HCT116 (cell line): ENCODE measurements at regions not wholly inside any gene's neighbourhood (a gene's known extent, or its start where the extent isn't known, plus 50 kb on each side); places are given as distances from the start of the nearest gene placed in this dataset.
A peak's percentile ranks its signal among the peaks of the same experiment; 100 is the strongest.

Source experiments
- ATAC-seq: fragments of 200-7000 bp; cut with Tn5 transposase; 2 replicates; pipeline ENCODE4 v1.9.1; 2020; ENCODE audit warnings: mild to moderate bottlenecking, moderate library complexity
- BruUV-seq: library from RNA; stranded (reverse); fragments of 400-500 nt; replicated peaks from 2 replicates; lab custom pipeline; 2021; lab: Mats Ljungman, UMichigan
- CTCF ChIA-PET: fragments of 300-600 bp; sonication (Branson Sonifier 250); formaldehyde crosslinking; loops from one replicate; lab custom pipeline; 2021; ENCODE audit warnings: antibody characterized with exemption; lab: Charles Lee
- POLR2A ChIA-PET: fragments of 300-600, 350-600 bp; sonication (Branson Sonifier 250); formaldehyde crosslinking; loops from one replicate; lab custom pipeline; 2021; ENCODE audit warnings: antibody characterized with exemption; lab: Charles Lee
- RAD21 ChIA-PET, 2 experiments: fragments of 300-600 bp; sonication (Branson Sonifier 250); formaldehyde crosslinking; loops; one replicate each; lab custom pipeline; 2023; ENCODE audit warnings: low total read pairs in 2 of 2; ENCODE audit not compliant: uncharacterized antibody in 2 of 2, unreplicated experiment in 2 of 2, low non-redundant PET in 1 of 2; lab: Charles Lee
- DNase-seq: peaks from one replicate; pipeline ENCODE4 v3.0.0-alpha.2; 2010; ENCODE audit warnings: low read depth, low spot score
- H2AFZ ChIP-seq: fragments of 200-600 bp; shearing (Covaris generic), sonication (generic); 2 replicates; pipeline ENCODE4 v1.6.1; 2017; ENCODE audit warnings: low read depth, mixed run types, mixed read lengths, antibody characterized with exemption, low read length; ENCODE audit not compliant: poor library complexity, severe bottlenecking
- H3K27ac ChIP-seq: 2 replicates; pipeline ENCODE4 v1.5.1; 2012; ENCODE audit warnings: low read depth, low read length
- H3K27me3 ChIP-seq: fragments of 200-600 bp; sonication (generic); 2 replicates; pipeline ENCODE4 v1.6.1; 2016; ENCODE audit warnings: mixed run types, low read length, mixed read lengths; ENCODE audit not compliant: insufficient read depth
- H3K36me3 ChIP-seq, 2 experiments: fragments of 200-500 bp in 1 of 2; fragments of 200-600 bp in 1 of 2; sonication (Bioruptor generic) in 1 of 2; sonication (generic) in 1 of 2; 2 replicates each; pipeline versions ENCODE4 v1.5.1 to v1.6.1; 2014 to 2016; ENCODE audit warnings: low read length in 2 of 2, inconsistent platforms in 1 of 2, mixed read lengths in 1 of 2, mixed run types in 1 of 2; ENCODE audit not compliant: insufficient read depth in 2 of 2, control insufficient read depth in 1 of 2
- H3K4me1 ChIP-seq, 2 experiments: fragments of 200-600 bp in 1 of 2; sonication (generic) in 1 of 2; 2 replicates each; pipeline versions ENCODE4 v1.5.1 to v1.6.1; 2012 to 2017; ENCODE audit warnings: low read length in 2 of 2, inconsistent platforms in 1 of 2, mild to moderate bottlenecking in 1 of 2, mixed read lengths in 1 of 2, mixed run types in 1 of 2, moderate library complexity in 1 of 2; ENCODE audit not compliant: insufficient read depth in 2 of 2, control insufficient read depth in 1 of 2
- H3K4me2 ChIP-seq: fragments of 200-600 bp; sonication (generic); 2 replicates; pipeline ENCODE4 v1.6.1; 2017; ENCODE audit warnings: mixed run types, low read length, mixed read lengths
- H3K4me3 ChIP-seq, 2 experiments: fragments of 200-600 bp in 1 of 2; sonication (generic) in 1 of 2; replicated peaks in 1 of 2; 2 replicates each; pipeline ENCODE4 v1.5.1; 2011 to 2016; ENCODE audit warnings: low read length in 2 of 2, control low read depth in 1 of 2, low read depth in 1 of 2, mild to moderate bottlenecking in 1 of 2, mixed read lengths in 1 of 2, mixed run types in 1 of 2
- H3K79me2 ChIP-seq: fragments of 200-600 bp; sonication (generic); 2 replicates; pipeline ENCODE4 v1.6.1; 2017; ENCODE audit warnings: mild to moderate bottlenecking, mixed run types, low read length, moderate library complexity, mixed read lengths; ENCODE audit not compliant: insufficient read depth
- H3K9ac ChIP-seq: fragments of 200-600 bp; sonication (generic); 2 replicates; pipeline ENCODE4 v1.6.1; 2016; ENCODE audit warnings: low read length, mixed read lengths
- H3K9me2 ChIP-seq: fragments of 200-600 bp; sonication (generic), shearing (Covaris generic); 2 replicates; pipeline ENCODE4 v1.6.1; 2017; ENCODE audit warnings: mixed run types, mild to moderate bottlenecking, moderate library complexity; ENCODE audit not compliant: insufficient read depth
- H3K9me3 ChIP-seq, 2 experiments: fragments of 200-500 bp in 1 of 2; fragments of 200-600 bp in 1 of 2; sonication (Bioruptor generic) in 1 of 2; sonication (generic) in 1 of 2; 2 replicates each; pipeline ENCODE4 v1.6.1; 2014 to 2017; ENCODE audit warnings: low read length in 2 of 2, mixed read lengths in 2 of 2, inconsistent platforms in 1 of 2, low read depth in 1 of 2, mild to moderate bottlenecking in 1 of 2, mixed run types in 1 of 2, moderate library complexity in 1 of 2; ENCODE audit not compliant: control insufficient read depth in 1 of 2, insufficient read depth in 1 of 2
- H4K20me1 ChIP-seq: fragments of 200-600 bp; sonication (generic), shearing (Covaris generic); 2 replicates; pipeline ENCODE4 v1.6.1; 2017; ENCODE audit warnings: mixed run types, mild to moderate bottlenecking, moderate library complexity; ENCODE audit not compliant: insufficient read depth
- CTCF ChIP-seq, 3 experiments: fragments of 200-600 bp in 1 of 3; sonication (generic) in 1 of 3; IDR thresholded peaks in 2 of 3; conservative IDR thresholded peaks in 1 of 3; 2 replicates each; pipeline ENCODE4 v1.5.1; 2012 to 2017; ENCODE audit warnings: low read depth in 2 of 3, low read length in 2 of 3, antibody characterized with exemption in 1 of 3, borderline replicate concordance in 1 of 3, control low read depth in 1 of 3, mild to moderate bottlenecking in 1 of 3, mixed read lengths in 1 of 3, mixed run types in 1 of 3, moderate library complexity in 1 of 3; ENCODE audit not compliant: insufficient read depth in 1 of 3
- EGR1 ChIP-seq: IDR thresholded peaks from 2 replicates; pipeline ENCODE4 v1.6.1; 2012; ENCODE audit warnings: low read depth
- ELF1 ChIP-seq: IDR thresholded peaks from 2 replicates; pipeline ENCODE4 v1.6.1; 2012; ENCODE audit warnings: low read depth, borderline replicate concordance
- EZH2phosphoT487 ChIP-seq: fragments of 200-600 bp; IDR thresholded peaks from 2 replicates; pipeline ENCODE4 v1.6.1; 2018; ENCODE audit warnings: antibody characterized with exemption, borderline replicate concordance
- FOSL1 ChIP-seq: IDR thresholded peaks from 2 replicates; pipeline ENCODE4 v1.6.1; 2012; ENCODE audit warnings: low read depth
- JUND ChIP-seq: IDR thresholded peaks from 2 replicates; pipeline ENCODE4 v1.6.1; 2012
- MAX ChIP-seq: IDR thresholded peaks from 2 replicates; pipeline ENCODE4 v1.6.1; 2012
- POLR2AphosphoS5 ChIP-seq: IDR thresholded peaks from 2 replicates; pipeline ENCODE4 v1.6.1; 2011; ENCODE audit warnings: mild to moderate bottlenecking, low read depth, low read length, moderate library complexity
- RAD21 ChIP-seq: IDR thresholded peaks from 2 replicates; pipeline ENCODE4 v1.6.1; 2012; ENCODE audit warnings: low read depth, mild to moderate bottlenecking
- REST ChIP-seq: IDR thresholded peaks from 2 replicates; pipeline ENCODE4 v1.6.1; 2012; ENCODE audit warnings: low read depth
- SIN3A ChIP-seq: IDR thresholded peaks from 2 replicates; pipeline ENCODE4 v1.6.1; 2012; ENCODE audit warnings: low read depth
- TCF7L2 ChIP-seq: IDR thresholded peaks from 2 replicates; pipeline ENCODE4 v1.7.0; 2011; ENCODE audit warnings: borderline replicate concordance, inconsistent platforms; ENCODE audit not compliant: insufficient read depth, insufficient read length; ENCODE audit errors: extremely low read depth
- YY1 ChIP-seq: IDR thresholded peaks from 2 replicates; pipeline ENCODE4 v1.6.1; 2011; ENCODE audit warnings: low read length, low read depth, moderate library complexity, mild to moderate bottlenecking; ENCODE audit not compliant: insufficient replicate concordance; ENCODE audit errors: extremely low read depth
- ZBTB33 ChIP-seq: IDR thresholded peaks from 2 replicates; pipeline ENCODE4 v1.6.1; 2011; ENCODE audit warnings: mild to moderate bottlenecking, low read length, moderate library complexity; ENCODE audit not compliant: insufficient replicate concordance; ENCODE audit errors: extremely low read depth
- ZFX ChIP-seq: fragments of 450-650 bp; IDR thresholded peaks from 2 replicates; pipeline ENCODE4 v1.6.1; 2017
- ZNF274 ChIP-seq: fragments of 200-500 bp; sonication (Bioruptor generic); IDR thresholded peaks from 2 replicates; pipeline ENCODE4 v1.6.1; 2014; ENCODE audit warnings: mild to moderate bottlenecking, low read depth, low read length, inconsistent platforms
- intact Hi-C: fragments of 100-400 bp; cut with micrococcal nuclease; formaldehyde crosslinking; loops from 2 replicates; pipeline ENCODE4 v1.10.0; 2022

- RAD21 ChIA-PET: no interaction called here
- intact Hi-C loops: no loop called here
- H3K4me2 ChIP-seq: no peak overlapping the region
- no peak overlapping the region for H3K4me3 ChIP-seq
- no peak for ATAC-seq
- H3K27ac ChIP-seq: no peak overlapping the region
- TF ChIP-seq ZBTB33 (no peak), RAD21 (no peak), EGR1 (no peak), REST (no peak), YY1 (no peak), MAX (no peak), SIN3A (no peak), POLR2AphosphoS5 (no peak), JUND (no peak), ZFX (no peak), CTCF (IDR thresholded peaks at IDR 0.05 in 2 of 3, conservative IDR thresholded peaks at IDR 0.05 in 1 of 3; ENCODE audit: borderline replicate concordance in 1 of 3, insufficient read depth in 1 of 3, low read depth in 2 of 3, low read length in 2 of 3) (no peak), EZH2phosphoT487 (no peak), ELF1 (no peak), TCF7L2 (no peak), ZNF274 (no peak), FOSL1 (no peak)
- TF ChIP-seq, all 23 proteins: peak for 0
- H3K79me2 ChIP-seq: no peaks in the 10 kb centered on the region
- H3K27me3 ChIP-seq: no peaks in the 10 kb centered on the region
- H4K20me1 ChIP-seq: no peaks in the 10 kb centered on the region
- ChIA-PET POLR2A (no interaction called here), CTCF (no interaction called here)
- no peaks in the 10 kb centered on the region for H3K9me2 ChIP-seq
- H3K9ac ChIP-seq: no peak overlapping the region
- DNase-seq: no peak
- BruUV-seq: no TSS peak
- no peaks in the 10 kb centered on the region for H3K36me3 ChIP-seq
- H2AFZ ChIP-seq: peak overlapping the region; percentile 22
- H3K9me3 ChIP-seq: no peaks in the 10 kb centered on the region
- H3K4me1 ChIP-seq: peaks cover 0 to 4% of the 10 kb centered on the region in 2 experiments; a peak in 1 of 4 replicates
Measured at GRCh38 chr6:81878479-81878878, 126.0 kb upstream of the TENT5A start.
